ENCODE measurements at regions not wholly inside any gene's neighbourhood (a gene's known extent, or its start where the extent isn't known, plus 50 kb on each side); places are given as distances from the start of the nearest gene placed in this dataset.

GRCh38 chr6:6901205-6901719 is 206.5 kb upstream of the RREB1 start:
- no peak for DNase-seq (ENCODE audit: low spot score)
- H3K9ac ChIP-seq (ENCODE audit: low read depth in 1 of 2, low read length in 2 of 2), result no peak overlapping the region

GRCh38 chr6:6901945-6902344 is 205.8 kb upstream of the RREB1 start:
- TF ChIP-seq FOXA1 (IDR thresholded peaks at IDR 0.05) (no peak), ZBTB33 (IDR thresholded peaks at IDR 0.05) (no peak), ATF3 (IDR thresholded peaks at IDR 0.05) (no peak)
- Histone ChIP-seq H3K4me3 (ENCODE audit: low read depth in 1 of 3, low read length in 3 of 3) (no peak overlapping the region), H3K9me3 (ENCODE audit: control insufficient read depth in 4 of 4, low read length in 3 of 4) (no peaks in the 10 kb centered on the region), H3K9ac (ENCODE audit: low read depth in 1 of 2, low read length in 2 of 2) (no peak overlapping the region), H3K36me3 (ENCODE audit: control insufficient read depth in 4 of 4, insufficient read depth in 3 of 4, low read depth in 1 of 4, low read length in 3 of 4) (no peaks in the 10 kb centered on the region), H3K4me1 (ENCODE audit: control insufficient read depth in 4 of 4, insufficient read depth in 4 of 4, low read length in 3 of 4) (no peaks in the 10 kb centered on the region), H3K27ac (ENCODE audit: low read depth in 1 of 2, low read length in 2 of 2) (no peak overlapping the region), H3K27me3 (ENCODE audit: control insufficient read depth in 4 of 4, insufficient read depth in 4 of 4, low read length in 3 of 4) (no peaks in the 10 kb centered on the region)
- 96% methylated on average over 3 of the region's 3 CpGs for WGBS
- DNase-seq (ENCODE audit: low spot score), result no peak

More at GRCh38 chr6:6901205-6901719, 206.5 kb upstream of the RREB1 start:
- H3K27ac ChIP-seq (ENCODE audit: low read depth in 1 of 2, low read length in 2 of 2), result no peak overlapping the region
- H3K4me3 ChIP-seq (ENCODE audit: low read depth in 1 of 3, low read length in 3 of 3), result no peak overlapping the region
- no peaks in the 10 kb centered on the region for H3K4me1 ChIP-seq (ENCODE audit: control insufficient read depth in 4 of 4, insufficient read depth in 4 of 4, low read length in 3 of 4)
- H3K36me3 ChIP-seq (ENCODE audit: control insufficient read depth in 4 of 4, insufficient read depth in 3 of 4, low read depth in 1 of 4, low read length in 3 of 4), result no peaks in the 10 kb centered on the region
- TF ChIP-seq TAF1 (conservative IDR thresholded peaks at IDR 0.05), result no peak
- TF ChIP-seq RAD21 (IDR thresholded peaks at IDR 0.05), result peak; percentile 5 to 15
- WGBS, result 72% methylated on average over 15 of the region's 15 CpGs
- no peaks in the 10 kb centered on the region for H3K9me3 ChIP-seq (ENCODE audit: control insufficient read depth in 4 of 4, low read length in 3 of 4)
- no peaks in the 10 kb centered on the region for H3K27me3 ChIP-seq (ENCODE audit: control insufficient read depth in 4 of 4, insufficient read depth in 4 of 4, low read length in 3 of 4)

GRCh38 chr6:6905961-6906518 is 201.7 kb upstream of the RREB1 start:
- H3K36me3 ChIP-seq (ENCODE audit: control insufficient read depth in 4 of 4, insufficient read depth in 3 of 4, low read depth in 1 of 4, low read length in 3 of 4), result no peaks in the 10 kb centered on the region
- H3K9ac ChIP-seq (ENCODE audit: low read depth in 1 of 2, low read length in 2 of 2), result no peak overlapping the region
- no peaks in the 10 kb centered on the region for H3K4me1 ChIP-seq (ENCODE audit: control insufficient read depth in 4 of 4, insufficient read depth in 4 of 4, low read length in 3 of 4)
- DNase-seq (ENCODE audit: low spot score), result no peak
- H3K27me3 ChIP-seq (ENCODE audit: control insufficient read depth in 4 of 4, insufficient read depth in 4 of 4, low read length in 3 of 4), result no peaks in the 10 kb centered on the region
- TF ChIP-seq NR2F2 (IDR thresholded peaks at IDR 0.05), result no peak
- TF ChIP-seq GABPA (IDR thresholded peaks at IDR 0.05 in 1 of 2, conservative IDR thresholded peaks at IDR 0.05 in 1 of 2), result no peak
- TF ChIP-seq RXRA (IDR thresholded peaks at IDR 0.05), result no peak
- no peak for TF ChIP-seq TAF1 (conservative IDR thresholded peaks at IDR 0.05)
- TF ChIP-seq FOXA2 (IDR thresholded peaks at IDR 0.05), result no peak
- no peak for TF ChIP-seq ATF3 (IDR thresholded peaks at IDR 0.05)
- no peak for TF ChIP-seq CTCF (IDR thresholded peaks at IDR 0.05; ENCODE audit: low read depth, low read length, missing input control)
- no peak for TF ChIP-seq MAX (IDR thresholded peaks at IDR 0.05)
- no peak for TF ChIP-seq REST (IDR thresholded peaks at IDR 0.05)
- no peak for TF ChIP-seq YY1 (IDR thresholded peaks at IDR 0.05)
- no peak for TF ChIP-seq RAD21 (IDR thresholded peaks at IDR 0.05)
- no peak for TF ChIP-seq FOXA1 (IDR thresholded peaks at IDR 0.05)
- TF ChIP-seq JUND (IDR thresholded peaks at IDR 0.05), result no peak
- TF ChIP-seq EGR1 (IDR thresholded peaks at IDR 0.05; ENCODE audit: low read depth in 2 of 2), result no peak
- no peak for TF ChIP-seq SP1 (IDR thresholded peaks at IDR 0.05)
- no peak for TF ChIP-seq ZBTB33 (IDR thresholded peaks at IDR 0.05)
- no peak for TF ChIP-seq HNF4A (conservative IDR thresholded peaks at IDR 0.05)
- no peak for TF ChIP-seq HNF4G (IDR thresholded peaks at IDR 0.05)
- no peaks in the 10 kb centered on the region for H3K9me3 ChIP-seq (ENCODE audit: control insufficient read depth in 4 of 4, low read length in 3 of 4)
- H3K27ac ChIP-seq (ENCODE audit: low read depth in 1 of 2, low read length in 2 of 2), result no peak overlapping the region
- no peak overlapping the region for H3K4me3 ChIP-seq (ENCODE audit: low read depth in 1 of 3, low read length in 3 of 3)
- 70% methylated on average over 6 of the region's 6 CpGs for WGBS

Data from liver (tissue), 8 donors.